GM19452 (cell line): ENCODE measurements at regions not wholly inside any gene's neighbourhood (a gene's known extent, or its start where the extent isn't known, plus 50 kb on each side); places are given as distances from the start of the nearest gene placed in this dataset.
"Not testable (repeated sequence)": the region's sequence is repeated elsewhere in the genome, so short reads cannot be mapped to it uniquely, and the experiment has no call there.

Experiments used
- ATAC-seq: cut with Tn5 transposase; IDR thresholded peaks from one replicate; pipeline ENCODE4 v1.9.1; 2021; ENCODE audit not compliant: unreplicated experiment

DNA sequence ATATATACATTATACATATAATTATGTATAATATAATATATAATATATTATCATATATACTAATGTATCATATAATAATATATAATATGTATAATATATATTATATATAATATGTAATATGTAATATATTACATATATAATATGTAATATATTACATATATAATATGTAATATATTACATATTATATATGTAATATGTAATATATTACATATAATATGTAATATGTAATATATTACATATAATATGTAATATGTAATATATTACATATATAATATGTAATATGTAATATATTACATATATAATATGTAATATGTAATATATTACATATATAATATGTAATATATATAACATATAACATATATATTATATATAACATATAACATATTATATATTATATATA is 1020.9 kb downstream of the KCNMA1 start:
- not testable (repeated sequence) for ATAC-seq

DNA sequence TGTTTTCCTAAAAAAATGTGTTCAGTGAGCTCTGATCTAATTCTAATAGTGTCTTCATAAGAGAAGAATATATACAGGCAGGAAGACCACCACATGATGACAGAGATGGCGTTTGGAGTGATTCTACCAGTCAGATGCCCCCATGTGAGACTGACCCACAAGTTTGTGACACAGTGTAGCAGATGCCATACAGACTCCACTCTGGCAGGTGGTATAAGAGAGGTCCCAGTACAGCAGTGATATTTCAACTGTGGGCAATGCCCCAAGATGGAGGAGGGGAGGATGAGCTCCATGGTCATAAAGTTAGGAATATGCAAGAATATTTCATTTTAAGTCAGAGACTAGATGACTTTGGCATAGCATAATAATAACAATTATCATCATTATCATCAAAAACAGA is 1022.6 kb downstream of the KCNMA1 start:
- no peak for ATAC-seq
